Lung (tissue), 11 donors: ENCODE measurements at regions not wholly inside any gene's neighbourhood (a gene's known extent, or its start where the extent isn't known, plus 50 kb on each side); places are given as distances from the start of the nearest gene placed in this dataset.
A peak's percentile ranks its signal among the peaks of the same experiment; 100 is the strongest.

Experiments used
- ATAC-seq: fragments of 200-7000 bp; cut with Tn5 transposase; one replicate; pipeline ENCODE4 v1.9.1; 2020; ENCODE audit warnings: moderate number of reproducible peaks; ENCODE audit not compliant: insufficient read depth, low FRiP score
- DNase-seq, 3 donors: peaks; one replicate each; pipeline ENCODE4 v3.0.0-alpha.2; 2013 to 2017
- H3K27ac ChIP-seq, 2 donors: one replicate each; pipeline ENCODE4 v1.5.1; 2013; ENCODE audit warnings: mild to moderate bottlenecking in 2 of 2, moderate library complexity in 2 of 2, control low read depth in 1 of 2, inconsistent platforms in 1 of 2, low read depth in 1 of 2, low read length in 1 of 2
- H3K27me3 ChIP-seq, 3 donors: one replicate each; pipeline ENCODE4 v1.5.1; 2013; ENCODE audit warnings: low read length in 2 of 3; ENCODE audit not compliant: control insufficient read depth in 3 of 3, insufficient read depth in 3 of 3
- H3K36me3 ChIP-seq, 4 donors: one replicate each; pipeline ENCODE4 v1.5.1; 2013; ENCODE audit warnings: low read length in 4 of 4, mild to moderate bottlenecking in 1 of 4, moderate library complexity in 1 of 4; ENCODE audit not compliant: control insufficient read depth in 4 of 4, insufficient read depth in 4 of 4
- H3K4me1 ChIP-seq, 5 donors: one replicate each; pipeline ENCODE4 v1.5.1; 2013; ENCODE audit warnings: low read length in 5 of 5, mild to moderate bottlenecking in 2 of 5, moderate library complexity in 1 of 5; ENCODE audit not compliant: control insufficient read depth in 5 of 5, insufficient read depth in 5 of 5
- H3K4me3 ChIP-seq: one replicate; pipeline ENCODE4 v1.5.1; 2013; ENCODE audit warnings: mild to moderate bottlenecking, control low read depth, moderate library complexity
- H3K9ac ChIP-seq, 2 donors: one replicate each; pipeline ENCODE4 v1.5.1; 2013; ENCODE audit warnings: low read length in 2 of 2, control low read depth in 1 of 2; ENCODE audit not compliant: insufficient read depth in 1 of 2
- H3K9me3 ChIP-seq, 4 donors: one replicate each; pipeline ENCODE4 v1.5.1; 2013; ENCODE audit warnings: low read length in 3 of 4, mild to moderate bottlenecking in 1 of 4, moderate library complexity in 1 of 4; ENCODE audit not compliant: control insufficient read depth in 4 of 4, insufficient read depth in 3 of 4
- WGBS, 2 donors: extraction: QIAGEN DNeasy Blood & Tissue Kit; methylation state at CpG; one replicate each; pipeline ENCODE4 v1.1.7; 2013; 5-methylcytosine and 5-hydroxymethylcytosine counted together
- TF ChIP-seq, protein P1 (sequence below): IDR thresholded peaks from 2 replicates; pipeline ENCODE4 v1.5.1; 2012; ENCODE audit warnings: mild to moderate bottlenecking; ENCODE audit errors: control extremely low read depth, extremely low read depth
- donor health status: control.
- donor health status: control.
- donor health status: Bipolar disorder and iron deficiency.
- donor health status: healthy.
- donor health status: DM: yes; HTN: yes; CAD: no.

GRCh38 chr16:87200637-87201036 lies 116.6 kb downstream of the C16orf95 start:
- Histone ChIP-seq H3K4me1 (peaks cover 0 to 13% (median 6%) of the 10 kb centered on the region in 5 donors), H3K9me3 (no peaks in the 10 kb centered on the region), H3K27ac (no peak overlapping the region), H3K9ac (no peak overlapping the region), H3K27me3 (no peaks in the 10 kb centered on the region), H3K4me3 (no peak overlapping the region), H3K36me3 (no peaks in the 10 kb centered on the region)
- ATAC-seq (no peak), DNase-seq (no peak)
- TF ChIP-seq, protein P1, sequence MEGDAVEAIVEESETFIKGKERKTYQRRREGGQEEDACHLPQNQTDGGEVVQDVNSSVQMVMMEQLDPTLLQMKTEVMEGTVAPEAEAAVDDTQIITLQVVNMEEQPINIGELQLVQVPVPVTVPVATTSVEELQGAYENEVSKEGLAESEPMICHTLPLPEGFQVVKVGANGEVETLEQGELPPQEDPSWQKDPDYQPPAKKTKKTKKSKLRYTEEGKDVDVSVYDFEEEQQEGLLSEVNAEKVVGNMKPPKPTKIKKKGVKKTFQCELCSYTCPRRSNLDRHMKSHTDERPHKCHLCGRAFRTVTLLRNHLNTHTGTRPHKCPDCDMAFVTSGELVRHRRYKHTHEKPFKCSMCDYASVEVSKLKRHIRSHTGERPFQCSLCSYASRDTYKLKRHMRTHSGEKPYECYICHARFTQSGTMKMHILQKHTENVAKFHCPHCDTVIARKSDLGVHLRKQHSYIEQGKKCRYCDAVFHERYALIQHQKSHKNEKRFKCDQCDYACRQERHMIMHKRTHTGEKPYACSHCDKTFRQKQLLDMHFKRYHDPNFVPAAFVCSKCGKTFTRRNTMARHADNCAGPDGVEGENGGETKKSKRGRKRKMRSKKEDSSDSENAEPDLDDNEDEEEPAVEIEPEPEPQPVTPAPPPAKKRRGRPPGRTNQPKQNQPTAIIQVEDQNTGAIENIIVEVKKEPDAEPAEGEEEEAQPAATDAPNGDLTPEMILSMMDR, result no peak
- 71 to 73% methylated on average over 3 of the region's 3 CpGs for WGBS, 2 donors

DNA sequence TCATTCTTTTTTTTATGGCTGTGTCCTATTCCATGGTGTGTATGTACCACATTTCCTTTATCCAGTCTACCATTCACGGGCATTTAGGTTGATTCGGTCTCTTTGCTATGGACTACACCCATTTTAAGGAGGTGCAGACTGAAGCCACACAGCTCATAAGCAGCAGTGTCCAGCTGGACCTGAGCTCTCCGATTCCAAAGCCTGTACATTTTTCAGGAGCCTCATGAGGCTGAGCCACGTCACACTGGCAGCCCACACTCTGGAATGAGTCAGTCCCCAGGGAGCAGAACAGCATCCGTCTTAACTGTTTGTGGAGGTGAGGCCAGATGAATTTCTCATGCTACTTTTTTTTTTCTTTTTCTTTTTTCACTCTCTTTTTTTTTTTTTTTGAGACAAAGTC lies 116.1 kb downstream of the C16orf95 start:
- no peak overlapping the region for H3K4me3 ChIP-seq
- no peaks in the 10 kb centered on the region for H3K27me3 ChIP-seq
- H3K4me1 ChIP-seq, result peaks cover 0 to 13% (median 6%) of the 10 kb centered on the region in 5 donors
- H3K9me3 ChIP-seq, result no peaks in the 10 kb centered on the region
- DNase-seq (peak in 1 of 3 donors; percentile 40), ATAC-seq (no peak)
- TF ChIP-seq, protein P1, result no peak
- H3K9ac ChIP-seq, result no peak overlapping the region
- 72 to 77% methylated on average over 5 of the region's 5 CpGs for WGBS, 2 donors
- no peaks in the 10 kb centered on the region for H3K36me3 ChIP-seq
- H3K27ac ChIP-seq, result no peak overlapping the region

- no peak for DNase-seq
- Histone ChIP-seq H3K36me3 (no peaks in the 10 kb centered on the region), H3K4me3 (no peak overlapping the region), H3K27ac (peak overlapping the region in 1 of 2 donors; percentile 20), H3K4me1 (peaks cover 0 to 13% (median 6%) of the 10 kb centered on the region in 5 donors), H3K9ac (no peak overlapping the region), H3K27me3 (no peaks in the 10 kb centered on the region), H3K9me3 (no peaks in the 10 kb centered on the region)
- TF ChIP-seq, protein P1, result no peak
- ATAC-seq, result no peak
- WGBS, 2 donors, result 87 to 93% methylated on average over 2 of the region's 2 CpGs
These were observed 115.4 kb downstream of the C16orf95 start for GRCh38 chr16:87201790-87202189.

DNA sequence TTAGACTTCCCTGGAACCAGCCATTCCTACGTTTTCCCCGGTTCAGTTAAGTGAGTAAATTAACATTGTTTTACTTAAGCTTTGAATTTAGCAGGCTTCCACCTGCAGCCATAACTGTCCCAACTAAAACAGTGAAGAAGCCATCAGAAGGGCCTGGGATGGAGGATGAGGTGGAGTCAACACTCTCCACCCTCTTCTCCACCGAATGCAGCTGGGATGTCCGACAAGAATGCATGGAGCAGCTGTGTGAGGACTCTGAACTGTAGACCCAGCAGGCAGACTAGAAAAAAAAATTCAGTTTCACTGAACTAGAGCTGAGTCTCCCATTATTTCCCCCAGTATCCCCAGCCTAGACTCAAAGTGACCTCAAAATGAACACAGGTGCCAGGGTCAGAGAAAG lies 114.8 kb downstream of the C16orf95 start:
- TF ChIP-seq, protein P1, result no peak
- H3K36me3 ChIP-seq, result no peaks in the 10 kb centered on the region
- H3K4me3 ChIP-seq, result no peak overlapping the region
- no peak for DNase-seq
- H3K27ac ChIP-seq, result no peak overlapping the region
- peaks cover 0 to 17% (median 8%) of the 10 kb centered on the region in 5 donors for H3K4me1 ChIP-seq
- no peak overlapping the region for H3K9ac ChIP-seq
- no peaks in the 10 kb centered on the region for H3K9me3 ChIP-seq
- WGBS, 2 donors, result 85 to 93% methylated on average over 4 of the region's 4 CpGs
- no peaks in the 10 kb centered on the region for H3K27me3 ChIP-seq
- ATAC-seq, result no peak
